Activated T-helper 17 cell treated with anti-CD3 and anti-CD28 coated beads, Interleukin-2, amount 50 U/mL, for 72 hours (primary cell): ENCODE measurements at regions not wholly inside any gene's neighbourhood (a gene's known extent, or its start where the extent isn't known, plus 50 kb on each side); places are given as distances from the start of the nearest gene placed in this dataset.

ENCODE experiments used
- ATAC-seq: fragments of 150-1000 bp; cut with Tn5 transposase; replicated peaks from 2 replicates; pipeline ENCODE4 v1.10.0; 2021; ENCODE audit warnings: mild to moderate bottlenecking, moderate library complexity
- H3K27ac Mint-ChIP-seq: one replicate; pipeline ENCODE4 v1.8.0; 2022; ENCODE audit warnings: mixed read lengths
- H3K27me3 Mint-ChIP-seq: one replicate; pipeline ENCODE4 v1.8.0; 2022; ENCODE audit warnings: mixed read lengths
- H3K36me3 Mint-ChIP-seq: one replicate; pipeline ENCODE4 v1.8.0; 2022; ENCODE audit warnings: low read depth, mild to moderate bottlenecking, mixed read lengths
- H3K4me1 Mint-ChIP-seq: one replicate; pipeline ENCODE4 v1.8.0; 2022; ENCODE audit warnings: mixed read lengths
- H3K4me3 Mint-ChIP-seq: one replicate; pipeline ENCODE4 v1.8.0; 2022; ENCODE audit warnings: mild to moderate bottlenecking, mixed read lengths
- H3K9me3 Mint-ChIP-seq: one replicate; pipeline ENCODE4 v1.8.0; 2022; ENCODE audit warnings: mixed read lengths

- no peak for ATAC-seq
- no peaks in the 10 kb centered on the region for H3K36me3 Mint-ChIP-seq
- H3K27me3 Mint-ChIP-seq: no peaks in the 10 kb centered on the region
These were observed 596.4 kb downstream of the NYAP2 start for GRCh38 chr2:225995796-225996461.

GRCh38 chr2:225994748-225995405, 595.4 kb downstream of the NYAP2 start:
- Mint-ChIP-seq H3K9me3 (no peaks in the 10 kb centered on the region), H3K4me3 (no peak overlapping the region), H3K36me3 (no peaks in the 10 kb centered on the region), H3K27ac (no peak overlapping the region), H3K4me1 (no peaks in the 10 kb centered on the region), H3K27me3 (no peaks in the 10 kb centered on the region)
- ATAC-seq: no peak

More at GRCh38 chr2:225995796-225996461, 596.4 kb downstream of the NYAP2 start:
- H3K4me1 Mint-ChIP-seq: no peaks in the 10 kb centered on the region
- H3K27ac Mint-ChIP-seq: no peak overlapping the region
- no peak overlapping the region for H3K4me3 Mint-ChIP-seq
- no peaks in the 10 kb centered on the region for H3K9me3 Mint-ChIP-seq

GRCh38 chr2:225993430-225993829, 593.9 kb downstream of the NYAP2 start:
- H3K4me1 Mint-ChIP-seq: no peaks in the 10 kb centered on the region
- no peak overlapping the region for H3K4me3 Mint-ChIP-seq
- no peaks in the 10 kb centered on the region for H3K36me3 Mint-ChIP-seq

GRCh38 chr2:225989809-225990208, 590.3 kb downstream of the NYAP2 start:
- no peaks in the 10 kb centered on the region for H3K36me3 Mint-ChIP-seq
- no peaks in the 10 kb centered on the region for H3K27me3 Mint-ChIP-seq
- ATAC-seq: no peak
- no peak overlapping the region for H3K4me3 Mint-ChIP-seq
- H3K27ac Mint-ChIP-seq: no peak overlapping the region
- H3K9me3 Mint-ChIP-seq: no peaks in the 10 kb centered on the region
- H3K4me1 Mint-ChIP-seq: no peaks in the 10 kb centered on the region

More at GRCh38 chr2:225993430-225993829, 593.9 kb downstream of the NYAP2 start:
- no peak overlapping the region for H3K27ac Mint-ChIP-seq
- H3K9me3 Mint-ChIP-seq: no peaks in the 10 kb centered on the region
- no peak for ATAC-seq
- no peaks in the 10 kb centered on the region for H3K27me3 Mint-ChIP-seq

- ATAC-seq: no peak
- H3K9me3 Mint-ChIP-seq: no peaks in the 10 kb centered on the region
These were observed 580.9 kb downstream of the NYAP2 start for GRCh38 chr2:225980372-225980771.

GRCh38 chr2:225971433-225971832, 571.9 kb downstream of the NYAP2 start:
- H3K9me3 Mint-ChIP-seq: peaks cover 5% of the 10 kb centered on the region
- no peak for ATAC-seq
- H3K27me3 Mint-ChIP-seq: no peaks in the 10 kb centered on the region
- H3K27ac Mint-ChIP-seq: no peak overlapping the region
- H3K4me3 Mint-ChIP-seq: no peak overlapping the region
- no peaks in the 10 kb centered on the region for H3K4me1 Mint-ChIP-seq
- no peaks in the 10 kb centered on the region for H3K36me3 Mint-ChIP-seq

More at GRCh38 chr2:225980372-225980771, 580.9 kb downstream of the NYAP2 start:
- Mint-ChIP-seq H3K4me1 (no peaks in the 10 kb centered on the region), H3K27ac (no peak overlapping the region), H3K27me3 (peaks cover 4% of the 10 kb centered on the region), H3K4me3 (no peak overlapping the region), H3K36me3 (no peaks in the 10 kb centered on the region)

- no peak for ATAC-seq
- H3K4me3 Mint-ChIP-seq: no peak overlapping the region
- no peaks in the 10 kb centered on the region for H3K4me1 Mint-ChIP-seq
These were observed 549.4 kb downstream of the NYAP2 start for GRCh38 chr2:225948903-225949302.

GRCh38 chr2:225938991-225939390, 539.5 kb downstream of the NYAP2 start:
- H3K9me3 Mint-ChIP-seq: no peaks in the 10 kb centered on the region
- no peaks in the 10 kb centered on the region for H3K36me3 Mint-ChIP-seq
- H3K27me3 Mint-ChIP-seq: peaks cover 8% of the 10 kb centered on the region
- H3K27ac Mint-ChIP-seq: no peak overlapping the region
- ATAC-seq: no peak
- H3K4me3 Mint-ChIP-seq: no peak overlapping the region
- no peaks in the 10 kb centered on the region for H3K4me1 Mint-ChIP-seq

More at GRCh38 chr2:225948903-225949302, 549.4 kb downstream of the NYAP2 start:
- Mint-ChIP-seq H3K27me3 (no peaks in the 10 kb centered on the region), H3K27ac (no peak overlapping the region), H3K36me3 (no peaks in the 10 kb centered on the region), H3K9me3 (peaks cover 4% of the 10 kb centered on the region)

GRCh38 chr2:225937625-225938187, 538.2 kb downstream of the NYAP2 start:
- H3K4me3 Mint-ChIP-seq: no peak overlapping the region
- no peaks in the 10 kb centered on the region for H3K4me1 Mint-ChIP-seq
- H3K27ac Mint-ChIP-seq: no peak overlapping the region
- ATAC-seq: no peak
- H3K9me3 Mint-ChIP-seq: no peaks in the 10 kb centered on the region
- H3K27me3 Mint-ChIP-seq: peaks cover 8% of the 10 kb centered on the region
- H3K36me3 Mint-ChIP-seq: no peaks in the 10 kb centered on the region

GRCh38 chr2:225932811-225933413, 533.4 kb downstream of the NYAP2 start:
- no peaks in the 10 kb centered on the region for H3K9me3 Mint-ChIP-seq
- ATAC-seq: no peak
- H3K27ac Mint-ChIP-seq: no peak overlapping the region
- peaks cover 4% of the 10 kb centered on the region for H3K27me3 Mint-ChIP-seq
- H3K4me1 Mint-ChIP-seq: no peaks in the 10 kb centered on the region
- no peaks in the 10 kb centered on the region for H3K36me3 Mint-ChIP-seq
- no peak overlapping the region for H3K4me3 Mint-ChIP-seq

GRCh38 chr2:225930687-225931086, 531.2 kb downstream of the NYAP2 start:
- no peak overlapping the region for H3K4me3 Mint-ChIP-seq
- ATAC-seq: no peak
- H3K4me1 Mint-ChIP-seq: no peaks in the 10 kb centered on the region
- no peaks in the 10 kb centered on the region for H3K36me3 Mint-ChIP-seq
- peaks cover 3% of the 10 kb centered on the region for H3K27me3 Mint-ChIP-seq
- no peak overlapping the region for H3K27ac Mint-ChIP-seq
- H3K9me3 Mint-ChIP-seq: no peaks in the 10 kb centered on the region

GRCh38 chr2:225920621-225921220, 521.2 kb downstream of the NYAP2 start:
- ATAC-seq: no peak
- Mint-ChIP-seq H3K27me3 (peaks cover 5% of the 10 kb centered on the region), H3K9me3 (peaks cover 5% of the 10 kb centered on the region), H3K4me1 (no peaks in the 10 kb centered on the region), H3K27ac (no peak overlapping the region), H3K36me3 (no peaks in the 10 kb centered on the region), H3K4me3 (no peak overlapping the region)

GRCh38 chr2:225916692-225917091, 517.2 kb downstream of the NYAP2 start:
- Mint-ChIP-seq H3K9me3 (peaks cover 5% of the 10 kb centered on the region), H3K36me3 (no peaks in the 10 kb centered on the region), H3K4me1 (no peaks in the 10 kb centered on the region), H3K4me3 (no peak overlapping the region), H3K27ac (no peak overlapping the region), H3K27me3 (peaks cover 5% of the 10 kb centered on the region)
- ATAC-seq: no peak

- Mint-ChIP-seq H3K4me1 (no peaks in the 10 kb centered on the region), H3K9me3 (no peaks in the 10 kb centered on the region), H3K4me3 (no peak overlapping the region), H3K36me3 (no peaks in the 10 kb centered on the region), H3K27ac (no peak overlapping the region), H3K27me3 (no peaks in the 10 kb centered on the region)
- no peak for ATAC-seq
These were observed 511.5 kb downstream of the NYAP2 start for GRCh38 chr2:225911019-225911418.
